ENCODE measurements at regions not wholly inside any gene's neighbourhood (a gene's known extent, or its start where the extent isn't known, plus 50 kb on each side); places are given as distances from the start of the nearest gene placed in this dataset.
"Not testable (repeated sequence)": the region's sequence is repeated elsewhere in the genome, so short reads cannot be mapped to it uniquely, and the experiment has no call there.

DNA sequence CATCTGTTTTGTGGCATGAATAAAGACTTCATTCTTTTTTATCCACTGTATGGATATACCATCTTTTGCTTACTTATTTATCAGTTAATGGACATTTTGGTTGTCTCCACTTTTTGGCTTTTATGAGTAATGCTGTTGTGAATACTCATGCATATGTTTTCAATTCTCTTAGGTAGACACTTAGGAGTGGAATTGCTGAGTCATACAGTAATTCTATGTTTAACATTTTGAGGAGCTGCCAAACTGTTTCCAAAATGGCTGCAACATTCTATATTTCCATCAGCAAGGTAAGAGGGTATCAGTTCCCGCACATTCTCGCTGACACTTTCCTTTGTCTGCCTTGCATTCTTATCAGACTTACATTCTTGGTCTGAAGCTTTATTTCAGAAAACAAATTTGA lies 191.1 kb downstream of the WNT5A start:
- no peak for DNase-seq

GRCh38 chr3:55294557-55294956 lies 192.5 kb downstream of the WNT5A start:
- no peak for DNase-seq

DNA sequence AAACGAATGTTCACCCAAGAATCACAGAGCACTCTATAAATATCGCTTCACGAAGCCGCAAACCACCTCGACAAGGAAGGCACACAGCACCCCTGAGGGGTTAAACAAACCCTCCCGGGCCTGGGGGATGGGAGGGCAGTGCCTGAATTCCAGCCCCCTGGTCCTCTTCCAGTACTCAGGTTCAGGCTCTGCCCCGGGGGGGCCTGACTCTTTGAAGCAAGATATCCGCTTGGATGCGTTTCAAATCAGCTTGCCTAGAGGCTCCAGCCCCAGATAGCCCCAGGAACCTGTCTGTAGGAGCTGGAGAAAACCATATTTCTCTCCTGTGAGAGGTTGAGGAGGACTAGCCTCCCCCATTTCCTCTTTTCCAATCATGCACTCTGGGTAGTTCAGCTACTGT lies 194.7 kb downstream of the WNT5A start:
- DNase-seq = no peak

GRCh38 chr3:55288657-55289056 lies 198.4 kb downstream of the WNT5A start:
- no peak for DNase-seq

- no peak for DNase-seq
These were observed 200.4 kb downstream of the WNT5A start for GRCh38 chr3:55286693-55287092.

DNA sequence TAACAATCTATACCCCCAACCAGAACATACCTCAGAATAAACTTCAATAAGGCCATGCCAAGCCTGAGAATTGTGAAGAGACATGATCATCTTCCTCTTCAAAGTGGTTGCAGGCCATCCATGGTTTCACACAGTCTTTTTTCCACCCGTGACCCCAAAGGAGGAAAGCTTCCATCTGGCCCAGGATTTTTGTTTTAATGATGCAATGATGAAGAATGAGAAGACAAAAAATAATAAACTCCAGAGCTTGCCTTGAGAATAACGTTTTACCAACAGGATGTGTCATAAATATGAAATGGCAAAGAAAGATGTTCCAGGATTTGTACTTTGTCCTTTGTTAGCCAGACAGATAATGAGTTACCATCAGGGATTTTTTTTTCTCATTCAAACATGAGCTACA lies 201.9 kb downstream of the WNT5A start:
- no peak for DNase-seq

- DNase-seq = no peak
These were observed 203.6 kb downstream of the WNT5A start for GRCh38 chr3:55283441-55283925.

DNA sequence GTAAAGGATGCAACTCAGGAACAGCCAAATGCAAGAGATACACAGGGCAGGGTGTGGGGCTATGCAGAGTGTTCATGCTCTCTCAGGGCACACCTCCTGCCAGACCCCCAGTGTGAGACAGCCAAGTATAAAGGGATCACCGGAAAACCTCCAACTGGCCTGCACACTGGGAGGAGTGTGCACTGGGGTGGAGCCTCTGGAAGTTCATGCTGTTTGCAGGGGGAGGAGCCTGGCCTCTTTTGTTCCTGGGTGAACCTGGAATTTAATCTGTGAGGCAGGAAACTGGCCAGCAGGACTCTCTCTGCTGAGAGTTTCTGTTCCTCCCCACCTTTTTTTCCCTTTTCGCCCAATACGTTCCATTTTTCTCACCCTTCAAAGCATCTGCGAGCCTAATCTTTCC lies 204.1 kb downstream of the WNT5A start:
- DNase-seq = no peak

- DNase-seq = no peak
These were observed 215.0 kb downstream of the WNT5A start for GRCh38 chr3:55272031-55272645.

- DNase-seq = no peak
These were observed 215.6 kb downstream of the WNT5A start for GRCh38 chr3:55271549-55271948.

DNA sequence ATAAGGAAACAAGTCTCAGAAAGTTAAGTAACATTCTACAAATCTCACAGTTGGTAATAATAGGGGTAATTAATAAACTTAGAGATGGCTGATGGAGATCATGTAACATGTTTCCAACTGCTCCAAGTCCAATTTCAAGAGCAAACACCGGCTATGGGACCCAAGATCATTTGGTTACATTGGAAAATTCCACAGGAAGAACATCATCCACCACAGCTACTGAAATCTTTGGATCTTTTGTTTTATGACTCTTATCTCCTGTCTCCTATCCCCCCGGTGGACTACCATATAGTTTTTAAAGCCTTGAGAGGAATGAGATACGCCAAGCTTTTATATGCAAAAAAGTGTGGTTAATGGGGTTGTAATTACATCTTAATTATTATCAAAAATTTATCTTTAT lies 216.1 kb downstream of the WNT5A start:
- no peak for DNase-seq

GRCh38 chr3:55269636-55270035 lies 217.5 kb downstream of the WNT5A start:
- no peak for DNase-seq

- DNase-seq = no peak
These were observed 218.0 kb downstream of the WNT5A start for GRCh38 chr3:55269096-55269495.

DNA sequence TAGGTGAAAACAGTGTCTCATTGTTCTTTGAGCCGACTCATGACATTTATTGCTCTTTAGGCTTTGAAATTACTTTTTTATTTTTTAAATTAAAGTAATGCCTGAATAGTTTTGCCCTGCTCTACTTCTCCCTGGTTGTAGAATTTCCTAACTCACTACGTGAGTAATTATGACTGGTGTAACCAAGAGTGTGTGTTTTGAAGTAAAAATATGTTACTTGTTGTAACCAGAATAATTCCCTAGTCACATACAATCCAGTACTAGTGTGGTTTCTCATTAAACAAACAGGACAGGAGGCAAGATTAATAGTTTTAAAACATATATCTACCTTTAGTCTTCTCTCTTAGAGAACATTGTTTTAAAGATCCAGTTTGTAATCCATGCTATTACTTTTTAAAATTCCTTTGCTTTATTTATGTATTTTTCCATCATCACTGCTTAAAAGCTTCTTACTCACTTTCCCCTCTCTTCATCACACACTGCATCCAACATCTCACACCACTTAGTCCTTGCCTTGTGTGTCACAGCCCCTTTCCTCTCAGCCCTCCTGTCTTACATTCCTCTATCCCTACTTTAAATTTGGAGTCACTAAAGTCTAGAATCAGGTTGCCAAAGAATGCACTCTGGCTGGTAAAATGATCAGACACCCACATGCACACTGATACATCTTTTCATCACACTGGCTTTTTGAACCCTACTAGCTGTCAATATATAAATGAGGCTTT lies 219.7 kb downstream of the WNT5A start:
- DNase-seq = no peak

DNA sequence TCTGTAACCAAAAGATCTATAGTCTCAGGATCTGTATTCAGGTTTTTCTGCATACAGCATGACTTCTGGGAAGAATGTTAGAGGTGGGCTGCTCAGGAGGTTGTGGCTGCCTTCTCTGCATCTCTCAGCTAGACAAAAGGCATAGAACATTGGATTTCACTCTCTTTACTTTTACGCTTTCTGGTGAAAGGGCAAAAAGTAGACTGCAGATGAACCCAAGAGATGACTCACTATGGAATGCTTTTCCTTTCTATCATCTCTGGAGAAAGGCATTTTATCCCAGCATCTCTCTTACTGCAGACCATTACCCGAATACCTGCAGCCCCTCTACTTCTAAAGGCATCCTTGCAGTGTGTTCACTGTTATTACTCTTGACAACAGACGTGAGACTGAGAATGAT lies 222.2 kb downstream of the WNT5A start:
- DNase-seq = no peak

DNA sequence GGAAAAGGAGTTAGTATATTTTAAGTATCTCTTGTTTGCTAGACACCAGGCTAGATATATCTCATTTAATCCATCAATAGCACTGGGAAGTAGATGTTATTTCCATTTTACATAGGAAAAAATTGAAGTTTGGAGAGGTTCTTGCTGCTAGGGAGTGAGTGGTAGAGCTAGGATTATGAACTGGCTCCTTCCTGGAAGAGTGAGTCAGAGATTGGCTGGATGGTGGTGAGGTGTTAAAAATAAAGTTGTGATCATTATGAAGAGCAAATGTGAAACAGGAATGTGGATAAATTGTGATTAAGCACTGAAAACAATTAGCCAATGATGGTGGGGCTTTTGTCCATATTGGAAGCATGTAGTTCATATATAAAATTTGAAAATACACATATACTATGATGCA lies 234.2 kb downstream of the WNT5A start:
- DNase-seq = no peak

DNA sequence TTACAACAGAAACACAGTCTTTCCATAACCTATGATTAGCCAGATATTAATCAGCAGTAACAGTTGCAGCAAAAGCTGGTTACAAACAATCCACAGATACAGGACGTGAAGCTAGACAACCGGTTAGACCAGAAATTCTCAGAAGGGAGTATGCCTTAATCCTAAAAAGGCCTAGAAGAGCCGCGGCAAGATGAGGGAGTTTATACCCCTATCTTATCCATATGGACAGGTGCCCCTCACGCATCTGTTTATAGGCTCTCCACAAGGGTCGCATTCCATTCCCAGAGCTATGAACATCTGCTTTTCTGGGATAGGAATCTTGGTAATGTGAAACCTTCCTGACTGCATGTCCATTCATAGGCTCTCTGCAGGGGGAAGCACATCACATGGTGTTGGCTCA lies 237.9 kb downstream of the WNT5A start:
- DNase-seq = not testable (repeated sequence)

DNA sequence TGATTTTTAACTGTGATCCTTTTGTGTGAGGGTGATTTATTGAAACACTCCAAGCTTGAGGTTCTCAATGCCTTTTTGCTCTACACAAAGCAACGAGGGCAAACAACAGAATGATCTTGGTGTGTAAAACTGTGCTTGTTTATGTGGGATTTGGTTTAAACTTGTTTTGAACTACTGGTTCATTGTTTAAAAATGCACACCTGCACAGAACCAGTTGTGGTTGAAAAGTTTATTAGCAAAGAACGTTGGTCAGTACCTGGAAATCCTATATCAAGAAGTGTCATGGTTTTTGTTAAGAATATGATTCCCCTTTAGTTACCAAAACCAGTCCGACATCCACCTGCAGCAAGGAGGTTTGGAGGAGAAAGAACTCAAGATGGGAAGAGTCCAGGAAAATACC lies 239.4 kb downstream of the WNT5A start:
- DNase-seq = no peak

- peak; percentile 53 for DNase-seq
These were observed 241.1 kb downstream of the WNT5A start for GRCh38 chr3:55246033-55246432.

DNA sequence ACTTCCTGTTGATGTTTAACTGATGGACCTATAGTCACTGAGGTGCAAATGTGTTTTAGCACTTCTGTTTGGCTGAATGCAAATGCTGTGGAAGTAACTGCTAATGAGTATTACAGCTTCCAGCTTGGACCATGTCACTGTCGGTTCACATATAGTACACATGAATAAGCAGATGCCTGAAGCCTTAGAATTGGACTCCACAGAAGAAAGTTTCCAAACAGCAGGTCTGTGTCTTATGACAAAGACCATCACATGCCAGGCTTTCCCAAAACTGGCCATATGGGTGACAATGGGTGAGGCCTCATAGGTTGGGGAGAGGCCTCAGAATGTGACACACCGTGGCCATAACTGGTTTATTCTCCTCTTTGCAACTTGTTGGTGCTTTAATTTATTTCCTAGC lies 241.8 kb downstream of the WNT5A start:
- DNase-seq = peak; percentile 30

GRCh38 chr3:55244247-55244646 lies 242.9 kb downstream of the WNT5A start:
- peak; percentile 21 for DNase-seq

DNA sequence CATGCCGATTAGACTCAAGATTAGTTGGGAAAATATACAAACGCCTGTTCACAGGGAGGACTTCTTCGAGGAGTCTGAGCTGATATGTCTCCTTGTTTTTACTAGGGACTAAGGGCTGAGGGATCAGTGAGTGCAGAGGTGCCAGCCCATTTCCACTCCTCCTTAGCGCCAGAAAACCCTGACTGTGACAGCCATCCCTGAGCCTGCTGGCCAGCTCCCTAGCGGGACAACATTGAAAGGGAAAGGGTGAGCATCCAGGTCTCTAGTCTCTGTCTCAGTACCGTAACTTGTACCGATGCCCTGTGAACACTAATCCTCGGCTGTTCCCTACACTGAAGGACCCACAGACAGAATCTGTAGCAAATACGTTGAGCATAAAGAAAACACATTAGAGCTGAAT lies 243.4 kb downstream of the WNT5A start:
- no peak for DNase-seq

DNA sequence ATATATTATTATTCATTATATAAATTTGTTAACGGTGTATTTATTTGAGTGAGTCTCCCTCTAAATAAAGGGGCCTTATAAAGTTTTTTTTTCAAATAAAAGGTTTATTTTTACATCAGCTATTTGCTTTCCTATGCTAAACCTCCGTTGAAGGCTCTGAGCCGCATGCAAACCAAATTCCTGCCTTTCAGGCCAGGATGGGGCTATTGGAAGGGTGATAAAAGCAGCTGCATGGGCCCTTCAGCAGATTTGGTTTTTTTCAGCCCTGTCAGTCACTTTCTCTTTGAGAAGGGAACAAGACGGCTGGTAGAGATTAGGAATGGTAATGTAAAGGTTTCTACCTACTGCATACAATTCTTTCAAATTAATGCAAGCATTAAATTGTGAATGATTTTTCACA lies 244.2 kb downstream of the WNT5A start:
- no peak for DNase-seq

- no peak for DNase-seq
These were observed 246.0 kb downstream of the WNT5A start for GRCh38 chr3:55241098-55241497.
